K562 (cell line): ENCODE measurements at regions not wholly inside any gene's neighbourhood (a gene's known extent, or its start where the extent isn't known, plus 50 kb on each side); places are given as distances from the start of the nearest gene placed in this dataset.

Source experiments
- ATAC-seq: fragments of 200-7000 bp; cut with Tn5 transposase; 3 replicates; pipeline ENCODE4 v1.9.1; 2020; ENCODE audit warnings: moderate library complexity
- BruUV-seq: library from RNA; stranded (reverse); fragments of 400-500 nt; replicated peaks from 2 replicates; lab custom pipeline; 2021; lab: Mats Ljungman, UMichigan
- CTCF ChIA-PET: fragments of 300-600 bp; formaldehyde crosslinking; extraction: SDS; loops from one replicate; lab custom pipeline; 2021; ENCODE audit warnings: low intra/inter-chr PET ratio; lab: Yijun Ruan, JAX
- POLR2A ChIA-PET: fragments of 300-600, 350-650 bp; sonication (Branson Sonifier 250); formaldehyde crosslinking; extraction: SDS; loops from one replicate; lab custom pipeline; 2021; ENCODE audit warnings: antibody characterized with exemption, inconsistent platforms; lab: Yijun Ruan, JAX
- DNase-seq, 4 experiments: peaks; one replicate each; pipeline versions ENCODE4 v3.0.0 to v3.0.0-alpha.2; 2011 to 2018; ENCODE audit warnings: low spot score in 3 of 4, mixed read lengths in 3 of 4; ENCODE audit errors: extremely low read depth in 1 of 4
- FAIRE-seq: peaks from 2 replicates; lab custom pipeline; 2011; peaks lifted over from hg19 to GRCh38; lab: Jason Lieb, UNC
- H2AFZ ChIP-seq: 2 replicates; pipeline ENCODE4 v1.6.0; 2011; ENCODE audit warnings: low read depth, low read length, control low read depth, inconsistent platforms
- H3K27ac ChIP-seq: fragments of 200-600 bp; 3 replicates; pipeline ENCODE4 v1.8.0; 2011; ENCODE audit warnings: low read depth, mild to moderate bottlenecking, control low read depth, inconsistent platforms, low read length, moderate library complexity, mixed read lengths; ENCODE audit errors: extremely low read depth
- H3K27me3 ChIP-seq, 2 experiments: fragments of 300-600 bp in 1 of 2; 2 replicates in 1 of 2; 3 replicates in 1 of 2; pipeline versions ENCODE4 v1.6.0 to v1.8.0; 2011; ENCODE audit warnings: inconsistent platforms in 2 of 2, low read length in 2 of 2, mild to moderate bottlenecking in 1 of 2, mixed read lengths in 1 of 2, moderate library complexity in 1 of 2; ENCODE audit not compliant: control insufficient read depth in 2 of 2, insufficient read depth in 2 of 2
- H3K36me3 ChIP-seq: fragments of 300-600 bp; 3 replicates; pipeline ENCODE4 v1.8.0; 2011; ENCODE audit warnings: mild to moderate bottlenecking, low read length, inconsistent platforms; ENCODE audit not compliant: control insufficient read depth, insufficient read depth
- H3K4me1 ChIP-seq, 2 experiments: fragments of 200-600 bp in 1 of 2; replicated peaks in 1 of 2; 2 replicates in 1 of 2; 3 replicates in 1 of 2; pipeline versions ENCODE4 v1.5.1 to v1.8.0; 2011; ENCODE audit warnings: inconsistent platforms in 2 of 2, low read length in 2 of 2, mild to moderate bottlenecking in 1 of 2, mixed read lengths in 1 of 2, moderate library complexity in 1 of 2; ENCODE audit not compliant: control insufficient read depth in 2 of 2, insufficient read depth in 2 of 2
- H3K4me2 ChIP-seq: 2 replicates; pipeline ENCODE4 v1.6.1; 2011; ENCODE audit warnings: low read length, control low read depth, inconsistent platforms, mixed read lengths; ENCODE audit not compliant: insufficient read depth
- H3K4me3 ChIP-seq: fragments of 200-600 bp; sonication (generic), shearing (Covaris generic); 2 replicates; pipeline ENCODE4 v1.5.1; 2016; ENCODE audit warnings: control low read depth, inconsistent platforms
- H3K79me2 ChIP-seq: fragments of 200-600 bp; 3 replicates; pipeline ENCODE4 v1.8.0; 2011; ENCODE audit warnings: low read length, inconsistent platforms; ENCODE audit not compliant: control insufficient read depth, insufficient read depth
- H3K9ac ChIP-seq, 2 experiments: 2 replicates each; pipeline versions ENCODE4 v1.6.0 to v1.6.1; 2011; ENCODE audit warnings: low read depth in 2 of 2, low read length in 2 of 2, control low read depth in 1 of 2, inconsistent platforms in 1 of 2, mild to moderate bottlenecking in 1 of 2, mixed read lengths in 1 of 2; ENCODE audit not compliant: insufficient read depth in 1 of 2
- H3K9me1 ChIP-seq: one replicate; pipeline ENCODE4 v1.6.0; 2011; ENCODE audit warnings: inconsistent platforms, mild to moderate bottlenecking, low read length, moderate library complexity; ENCODE audit not compliant: control insufficient read depth, insufficient read depth
- H3K9me3 ChIP-seq: replicated peaks from 2 replicates; pipeline ENCODE4 v1.5.1; 2011; ENCODE audit warnings: low read depth, low read length, inconsistent platforms; ENCODE audit not compliant: control insufficient read depth, insufficient read depth
- H4K20me1 ChIP-seq: replicated peaks from 2 replicates; pipeline ENCODE4 v1.6.1; 2011; ENCODE audit warnings: low read length, inconsistent platforms, mixed read lengths; ENCODE audit not compliant: control insufficient read depth, insufficient read depth
- WGBS: fragments of 100-300 bp; shearing (Covaris generic); methylation state at CpG from one replicate; pipeline ENCODE4 v1.1.6; 2016; ENCODE audit warnings: low coverage, mixed read lengths; ENCODE audit not compliant: insufficient coverage; ENCODE audit errors: missing lambda C conversion rate; 5-methylcytosine and 5-hydroxymethylcytosine counted together
- in situ Hi-C: fragments of 300-500 bp; cut with MboI; formaldehyde crosslinking; loops from 4 replicates; pipeline ENCODE4 v1.15.0; 2018; ENCODE audit warnings: inconsistent platforms, mixed read lengths
- intact Hi-C: fragments of 100-400 bp; cut with micrococcal nuclease; formaldehyde crosslinking; loops from 2 replicates; pipeline ENCODE4 v1.14.2; 2022
- TF ChIP-seq, protein P1 (sequence below): sonication (generic); formaldehyde crosslinking; IDR thresholded peaks from 2 replicates; pipeline ENCODE4 v1.4.0; 2020; ENCODE audit warnings: mild to moderate bottlenecking, missing genetic modification reagents
- TF ChIP-seq, protein P2 (sequence below): sonication (generic); formaldehyde crosslinking; IDR thresholded peaks from 2 replicates; pipeline ENCODE4 v1.8.1; 2023; ENCODE audit warnings: mild to moderate bottlenecking, missing genetic modification reagents

DNA sequence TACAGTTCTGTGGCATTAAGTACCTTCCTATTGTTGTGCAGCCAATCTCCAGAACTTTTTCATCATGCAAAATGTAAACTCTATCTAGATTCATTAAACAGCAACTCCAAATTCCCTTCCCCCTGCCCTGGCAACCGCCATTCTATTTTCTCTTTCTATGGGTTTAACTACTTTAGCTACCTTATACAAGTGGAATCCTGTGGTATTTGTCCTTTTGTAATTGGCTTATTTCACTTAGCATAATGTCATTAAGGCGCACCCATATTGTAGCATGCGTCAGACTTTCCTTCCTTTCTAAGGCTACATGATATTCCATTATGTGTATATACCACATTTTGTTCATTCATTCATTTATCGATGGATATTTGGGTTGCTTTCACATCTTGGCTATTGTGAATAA lies 142.4 kb downstream of the CAAP1 start:
- no peaks in the 10 kb centered on the region for H3K79me2 ChIP-seq
- no peak overlapping the region for H3K27ac ChIP-seq
- H3K36me3 ChIP-seq: no peaks in the 10 kb centered on the region
- intact Hi-C loops: no loop called here
- no peak for ATAC-seq
- H3K4me2 ChIP-seq: no peak overlapping the region
- ChIA-PET POLR2A (no interaction called here), CTCF (no interaction called here)
- H3K4me1 ChIP-seq: no peaks in the 10 kb centered on the region; a peak in 1 of 5 replicates
- no peak for DNase-seq
- in situ Hi-C loops: no loop called here
- H4K20me1 ChIP-seq: no peaks in the 10 kb centered on the region
- no peak overlapping the region for H2AFZ ChIP-seq
- H3K9me3 ChIP-seq: no peaks in the 10 kb centered on the region
- H3K4me3 ChIP-seq: no peak overlapping the region
- no TSS peak for BruUV-seq
- 13% methylated on average over 2 of the region's 4 CpGs for WGBS
- no peaks in the 10 kb centered on the region for H3K27me3 ChIP-seq
- FAIRE-seq: no peak
- no peak overlapping the region for H3K9ac ChIP-seq
- no peaks in the 10 kb centered on the region for H3K9me1 ChIP-seq
- TF ChIP-seq, protein P1, sequence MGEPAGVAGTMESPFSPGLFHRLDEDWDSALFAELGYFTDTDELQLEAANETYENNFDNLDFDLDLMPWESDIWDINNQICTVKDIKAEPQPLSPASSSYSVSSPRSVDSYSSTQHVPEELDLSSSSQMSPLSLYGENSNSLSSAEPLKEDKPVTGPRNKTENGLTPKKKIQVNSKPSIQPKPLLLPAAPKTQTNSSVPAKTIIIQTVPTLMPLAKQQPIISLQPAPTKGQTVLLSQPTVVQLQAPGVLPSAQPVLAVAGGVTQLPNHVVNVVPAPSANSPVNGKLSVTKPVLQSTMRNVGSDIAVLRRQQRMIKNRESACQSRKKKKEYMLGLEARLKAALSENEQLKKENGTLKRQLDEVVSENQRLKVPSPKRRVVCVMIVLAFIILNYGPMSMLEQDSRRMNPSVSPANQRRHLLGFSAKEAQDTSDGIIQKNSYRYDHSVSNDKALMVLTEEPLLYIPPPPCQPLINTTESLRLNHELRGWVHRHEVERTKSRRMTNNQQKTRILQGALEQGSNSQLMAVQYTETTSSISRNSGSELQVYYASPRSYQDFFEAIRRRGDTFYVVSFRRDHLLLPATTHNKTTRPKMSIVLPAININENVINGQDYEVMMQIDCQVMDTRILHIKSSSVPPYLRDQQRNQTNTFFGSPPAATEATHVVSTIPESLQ (CRISPR knock-in tag): no peak
- TF ChIP-seq, protein P2, sequence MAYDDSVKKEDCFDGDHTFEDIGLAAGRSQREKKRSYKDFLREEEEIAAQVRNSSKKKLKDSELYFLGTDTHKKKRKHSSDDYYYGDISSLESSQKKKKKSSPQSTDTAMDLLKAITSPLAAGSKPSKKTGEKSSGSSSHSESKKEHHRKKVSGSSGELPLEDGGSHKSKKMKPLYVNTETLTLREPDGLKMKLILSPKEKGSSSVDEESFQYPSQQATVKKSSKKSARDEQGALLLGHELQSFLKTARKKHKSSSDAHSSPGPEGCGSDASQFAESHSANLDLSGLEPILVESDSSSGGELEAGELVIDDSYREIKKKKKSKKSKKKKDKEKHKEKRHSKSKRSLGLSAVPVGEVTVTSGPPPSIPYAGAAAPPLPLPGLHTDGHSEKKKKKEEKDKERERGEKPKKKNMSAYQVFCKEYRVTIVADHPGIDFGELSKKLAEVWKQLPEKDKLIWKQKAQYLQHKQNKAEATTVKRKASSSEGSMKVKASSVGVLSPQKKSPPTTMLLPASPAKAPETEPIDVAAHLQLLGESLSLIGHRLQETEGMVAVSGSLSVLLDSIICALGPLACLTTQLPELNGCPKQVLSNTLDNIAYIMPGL (CRISPR knock-in tag): no peak
